ENCODE measurements at regions not wholly inside any gene's neighbourhood (a gene's known extent, or its start where the extent isn't known, plus 50 kb on each side); places are given as distances from the start of the nearest gene placed in this dataset.

- CTCF ChIA-PET, result no interaction called here
- H3K4me3 ChIP-seq (ENCODE audit: low read length), result no peak overlapping the region
- ATAC-seq (no peak), DNase-seq (no peak)
- H3K9ac ChIP-seq (ENCODE audit: low read length), result no peak overlapping the region
- H3K79me2 ChIP-seq (ENCODE audit: low read length), result no peaks in the 10 kb centered on the region
- POLR2A ChIA-PET (ENCODE audit: unreplicated experiment), result no interaction called here
- H3K4me2 ChIP-seq (ENCODE audit: low read length), result no peak overlapping the region
- no peak overlapping the region for H2AFZ ChIP-seq (ENCODE audit: low read length)
- H3F3A ChIP-seq (ENCODE audit: low read length, unreplicated experiment), result no peaks in the 10 kb centered on the region
- H4K20me1 ChIP-seq (ENCODE audit: low read length), result no peaks in the 10 kb centered on the region
- H3K27ac ChIP-seq (ENCODE audit: low read length), result no peak overlapping the region
- no peaks in the 10 kb centered on the region for H3K36me3 ChIP-seq (ENCODE audit: low read depth, low read length)
- H3K4me1 ChIP-seq (ENCODE audit: insufficient read depth, low read length), result no peaks in the 10 kb centered on the region
- BruUV-seq (replicated peaks), result no TSS peak
- no peaks in the 10 kb centered on the region for H3K9me3 ChIP-seq (ENCODE audit: low read length)
- no peaks in the 10 kb centered on the region for H3K9me2 ChIP-seq (replicated peaks; ENCODE audit: low read length)
- intact Hi-C loops (cut with micrococcal nuclease), result no loop called here
- TF ChIP-seq, protein P1, sequence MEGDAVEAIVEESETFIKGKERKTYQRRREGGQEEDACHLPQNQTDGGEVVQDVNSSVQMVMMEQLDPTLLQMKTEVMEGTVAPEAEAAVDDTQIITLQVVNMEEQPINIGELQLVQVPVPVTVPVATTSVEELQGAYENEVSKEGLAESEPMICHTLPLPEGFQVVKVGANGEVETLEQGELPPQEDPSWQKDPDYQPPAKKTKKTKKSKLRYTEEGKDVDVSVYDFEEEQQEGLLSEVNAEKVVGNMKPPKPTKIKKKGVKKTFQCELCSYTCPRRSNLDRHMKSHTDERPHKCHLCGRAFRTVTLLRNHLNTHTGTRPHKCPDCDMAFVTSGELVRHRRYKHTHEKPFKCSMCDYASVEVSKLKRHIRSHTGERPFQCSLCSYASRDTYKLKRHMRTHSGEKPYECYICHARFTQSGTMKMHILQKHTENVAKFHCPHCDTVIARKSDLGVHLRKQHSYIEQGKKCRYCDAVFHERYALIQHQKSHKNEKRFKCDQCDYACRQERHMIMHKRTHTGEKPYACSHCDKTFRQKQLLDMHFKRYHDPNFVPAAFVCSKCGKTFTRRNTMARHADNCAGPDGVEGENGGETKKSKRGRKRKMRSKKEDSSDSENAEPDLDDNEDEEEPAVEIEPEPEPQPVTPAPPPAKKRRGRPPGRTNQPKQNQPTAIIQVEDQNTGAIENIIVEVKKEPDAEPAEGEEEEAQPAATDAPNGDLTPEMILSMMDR (conservative IDR thresholded peaks at IDR 0.05; ENCODE audit: low read depth, low read length), result no peak
- TF ChIP-seq EZH2phosphoT487 (IDR thresholded peaks at IDR 0.05; ENCODE audit: borderline replicate concordance, low read length) (no peak), EZH2 (IDR thresholded peaks at IDR 0.05; ENCODE audit: low read length, unreplicated experiment) (no peak)
- no peaks in the 10 kb centered on the region for H3K27me3 ChIP-seq (ENCODE audit: low read length)
Observed at GRCh38 chr12:38469715-38470114, 153.1 kb downstream of the ALG10B start.

DNA sequence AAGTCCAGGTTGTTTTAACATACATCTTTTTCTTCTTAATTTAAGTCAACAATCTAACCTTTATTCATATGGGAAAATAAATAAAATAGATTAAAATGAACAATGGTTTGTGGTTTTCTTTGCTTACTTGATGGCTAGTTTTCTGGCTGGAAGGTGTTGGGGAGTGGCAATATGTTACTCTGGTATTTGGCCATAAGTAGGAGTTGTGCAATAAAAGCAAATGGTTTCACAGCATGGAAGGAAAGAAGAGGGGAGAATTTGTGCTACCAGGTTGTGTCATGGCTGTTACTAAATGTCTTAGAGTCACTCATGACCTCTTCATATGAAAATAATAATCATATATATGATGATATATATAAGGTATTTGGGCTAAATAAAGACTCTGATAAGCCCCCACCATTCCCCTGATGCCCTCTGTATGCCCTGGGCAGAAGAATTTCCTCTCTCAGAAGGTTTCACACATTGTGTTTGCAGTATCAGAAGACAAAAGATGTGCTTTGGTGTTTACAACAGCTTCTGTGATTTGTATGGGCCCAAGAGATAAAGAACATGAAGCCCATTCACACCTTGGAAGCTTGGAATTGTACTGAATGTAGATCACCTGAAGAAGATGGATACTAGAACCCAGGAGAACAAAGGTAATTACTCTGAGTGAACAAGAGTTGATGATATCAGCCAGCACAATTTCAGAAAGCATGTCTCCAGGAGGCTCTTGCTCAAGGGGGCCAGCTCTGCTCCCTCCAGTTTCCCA lies 160.9 kb downstream of the ALG10B start:
- no peak overlapping the region for H3K4me3 ChIP-seq (ENCODE audit: low read length)
- H3K9ac ChIP-seq (ENCODE audit: low read length), result no peak overlapping the region
- H3K27ac ChIP-seq (ENCODE audit: low read length), result no peak overlapping the region
- BruUV-seq (replicated peaks), result no TSS peak
- no peaks in the 10 kb centered on the region for H3K79me2 ChIP-seq (ENCODE audit: low read length)
- TF ChIP-seq EZH2 (IDR thresholded peaks at IDR 0.05; ENCODE audit: low read length, unreplicated experiment) (no peak), EZH2phosphoT487 (IDR thresholded peaks at IDR 0.05; ENCODE audit: borderline replicate concordance, low read length) (no peak)
- TF ChIP-seq, protein P1 (conservative IDR thresholded peaks at IDR 0.05; ENCODE audit: low read depth, low read length), result no peak
- no peaks in the 10 kb centered on the region for H4K20me1 ChIP-seq (ENCODE audit: low read length)
- DNase-seq (no peak), ATAC-seq (no peak)
- intact Hi-C loops (cut with micrococcal nuclease), result no loop called here
- ChIA-PET CTCF (no interaction called here), POLR2A (ENCODE audit: unreplicated experiment) (no interaction called here)
- H3K36me3 ChIP-seq (ENCODE audit: low read depth, low read length), result no peaks in the 10 kb centered on the region
- no peaks in the 10 kb centered on the region for H3F3A ChIP-seq (ENCODE audit: low read length, unreplicated experiment)
- no peak overlapping the region for H2AFZ ChIP-seq (ENCODE audit: low read length)
- no peak overlapping the region for H3K4me2 ChIP-seq (ENCODE audit: low read length)
- no peaks in the 10 kb centered on the region for H3K9me2 ChIP-seq (replicated peaks; ENCODE audit: low read length)
- no peaks in the 10 kb centered on the region for H3K9me3 ChIP-seq (ENCODE audit: low read length)
- H3K27me3 ChIP-seq (ENCODE audit: low read length), result no peaks in the 10 kb centered on the region
- 0 out of 2 replicates have a peak, but pooled peaks cover 6% of the 10 kb centered on the region for H3K4me1 ChIP-seq (ENCODE audit: insufficient read depth, low read length)

- CTCF ChIA-PET, result no interaction called here
Observed at GRCh38 chr12:38480594-38480993, 164.0 kb downstream of the ALG10B start.

More at GRCh38 chr12:38480594-38480993, 164.0 kb downstream of the ALG10B start:
- DNase-seq, result no peak
- H3K27ac ChIP-seq (ENCODE audit: low read length), result no peak overlapping the region
- no peaks in the 10 kb centered on the region for H3K27me3 ChIP-seq (ENCODE audit: low read length)
- H3K4me2 ChIP-seq (ENCODE audit: low read length), result no peak overlapping the region
- H3K4me1 ChIP-seq (ENCODE audit: insufficient read depth, low read length), result 0 out of 2 replicates have a peak, but pooled peaks cover 6% of the 10 kb centered on the region
- H3K36me3 ChIP-seq (ENCODE audit: low read depth, low read length), result no peaks in the 10 kb centered on the region
- POLR2A ChIA-PET (ENCODE audit: unreplicated experiment), result interaction anchor here (0.6 kb wide), 1 partner anchor 67 kb away, joined by 7 read pairs; no protein-coding TSS in a partner anchor
- H3K79me2 ChIP-seq (ENCODE audit: low read length), result no peaks in the 10 kb centered on the region
- no peaks in the 10 kb centered on the region for H3K9me3 ChIP-seq (ENCODE audit: low read length)
- no peak overlapping the region for H2AFZ ChIP-seq (ENCODE audit: low read length)
- H3K9ac ChIP-seq (ENCODE audit: low read length), result no peak overlapping the region
- intact Hi-C loops (cut with micrococcal nuclease), result no loop called here
- H3F3A ChIP-seq (ENCODE audit: low read length, unreplicated experiment), result no peaks in the 10 kb centered on the region
- H4K20me1 ChIP-seq (ENCODE audit: low read length), result no peaks in the 10 kb centered on the region
- no peak for ATAC-seq
- H3K4me3 ChIP-seq (ENCODE audit: low read length), result no peak overlapping the region
- no TSS peak for BruUV-seq (replicated peaks)
- H3K9me2 ChIP-seq (replicated peaks; ENCODE audit: low read length), result no peaks in the 10 kb centered on the region
- TF ChIP-seq EZH2phosphoT487 (IDR thresholded peaks at IDR 0.05; ENCODE audit: borderline replicate concordance, low read length), result no peak
- TF ChIP-seq, protein P1 (conservative IDR thresholded peaks at IDR 0.05; ENCODE audit: low read depth, low read length), result no peak
- TF ChIP-seq EZH2 (IDR thresholded peaks at IDR 0.05; ENCODE audit: low read length, unreplicated experiment), result no peak
